SHP77 treated with DMSO at 0.1 percent for 48 hours (cell line): ENCODE measurements at regions not wholly inside any gene's neighbourhood (a gene's known extent, or its start where the extent isn't known, plus 50 kb on each side); places are given as distances from the start of the nearest gene placed in this dataset.
"Not testable (repeated sequence)": the region's sequence is repeated elsewhere in the genome, so short reads cannot be mapped to it uniquely, and the experiment has no call there.

Experiments used
- DNase-seq: peaks from one replicate; lab custom pipeline; 2025; lab: John Stamatoyannopoulos, UW

GRCh38 chr1:224029286-224030025 lies 84.5 kb upstream of the FBXO28 start:
- not testable (repeated sequence) for DNase-seq

- not testable (repeated sequence) for DNase-seq
These were observed 85.1 kb upstream of the FBXO28 start for GRCh38 chr1:224028802-224029201.

GRCh38 chr1:224023122-224023521 lies 90.8 kb upstream of the FBXO28 start:
- not testable (repeated sequence) for DNase-seq

GRCh38 chr1:224022249-224022970 lies 91.5 kb upstream of the FBXO28 start:
- DNase-seq = not testable (repeated sequence)

- DNase-seq = not testable (repeated sequence)
These were observed 94.0 kb upstream of the FBXO28 start for GRCh38 chr1:224019866-224020265.

- not testable (repeated sequence) for DNase-seq
These were observed 98.1 kb upstream of the FBXO28 start for GRCh38 chr1:224015782-224016181.

- no peak for DNase-seq
These were observed 99.6 kb upstream of the FBXO28 start for GRCh38 chr1:224014330-224014649.

GRCh38 chr1:224013626-224014329 lies 100.1 kb upstream of the FBXO28 start:
- DNase-seq = not testable (repeated sequence)

- not testable (repeated sequence) for DNase-seq
These were observed 101.0 kb upstream of the FBXO28 start for GRCh38 chr1:224012807-224013434.

GRCh38 chr1:224012162-224012561 lies 101.7 kb upstream of the FBXO28 start:
- DNase-seq = not testable (repeated sequence)

- DNase-seq = not testable (repeated sequence)
These were observed 102.2 kb upstream of the FBXO28 start for GRCh38 chr1:224011751-224012150.

GRCh38 chr1:224011153-224011552 lies 102.8 kb upstream of the FBXO28 start:
- DNase-seq = not testable (repeated sequence)

GRCh38 chr1:224005973-224006372 lies 107.9 kb upstream of the FBXO28 start:
- not testable (repeated sequence) for DNase-seq

- not testable (repeated sequence) for DNase-seq
These were observed 109.2 kb upstream of the FBXO28 start for GRCh38 chr1:224004552-224005315.

GRCh38 chr1:224003896-224004295 lies 110.0 kb upstream of the FBXO28 start:
- not testable (repeated sequence) for DNase-seq

GRCh38 chr1:224001757-224002156 lies 112.2 kb upstream of the FBXO28 start:
- DNase-seq = not testable (repeated sequence)

- DNase-seq = not testable (repeated sequence)
These were observed 114.2 kb upstream of the FBXO28 start for GRCh38 chr1:223999761-224000160.

- DNase-seq = not testable (repeated sequence)
These were observed 115.0 kb upstream of the FBXO28 start for GRCh38 chr1:223998676-223999455.

GRCh38 chr1:223996376-223996775 lies 117.5 kb upstream of the FBXO28 start:
- not testable (repeated sequence) for DNase-seq

- DNase-seq = peak; percentile 91
These were observed 121.3 kb upstream of the FBXO28 start for GRCh38 chr1:223992456-223993246.
